Spleen (tissue), 7 donors: ENCODE measurements at regions not wholly inside any gene's neighbourhood (a gene's known extent, or its start where the extent isn't known, plus 50 kb on each side); places are given as distances from the start of the nearest gene placed in this dataset.

Source experiments
- POLR2A ChIP-seq, 3 donors: fragments of 450-650 bp; IDR thresholded peaks; one replicate each; pipeline ENCODE4 v1.5.1; 2017; ENCODE audit warnings: antibody characterized with exemption in 3 of 3, mild to moderate bottlenecking in 1 of 3
- TF ChIP-seq, protein P1 (sequence below), 11 experiments: fragments of 200-600 bp in 7 of 11; fragments of 450-650 bp in 4 of 11; sonication (generic) in 4 of 11; IDR thresholded peaks in 8 of 11; conservative IDR thresholded peaks in 3 of 11; 1 replicate in 7 of 11; 2 replicates in 4 of 11; pipeline versions ENCODE4 v1.4.0 to v1.8.0; 2016 to 2021; ENCODE audit warnings: antibody characterized with exemption in 11 of 11, inconsistent platforms in 4 of 11, mild to moderate bottlenecking in 1 of 11
- donor health status: DM: no; HTN: no; CAD: no; lungs with moderate emphysema.
- donor health status: DM: no; HTN: no; CAD: no.
- donor health status: DM: no; HTN: no; CAD: no.

DNA sequence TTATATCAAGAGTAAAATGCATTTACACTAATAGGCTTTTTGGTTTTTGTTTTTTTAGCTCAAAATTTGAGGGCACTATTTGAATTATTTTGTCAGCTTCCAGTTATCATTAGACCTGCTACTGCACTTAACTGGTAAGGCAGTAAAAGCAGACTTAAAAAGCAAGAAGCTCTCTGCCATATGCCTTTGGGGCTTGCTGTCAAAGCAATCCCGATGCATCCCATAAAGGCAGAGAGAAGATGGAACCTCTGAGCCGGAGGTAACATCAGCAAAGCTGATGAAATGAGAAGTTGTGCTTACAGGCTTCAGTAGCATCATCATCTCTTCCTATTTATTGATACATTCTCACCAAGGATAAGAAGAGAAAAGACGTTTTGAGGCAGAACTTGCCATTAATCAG lies 1414.3 kb upstream of the CDH6 start:
- TF ChIP-seq POLR2A (IDR thresholded peaks at IDR 0.05), result no peak
- TF ChIP-seq, protein P1, sequence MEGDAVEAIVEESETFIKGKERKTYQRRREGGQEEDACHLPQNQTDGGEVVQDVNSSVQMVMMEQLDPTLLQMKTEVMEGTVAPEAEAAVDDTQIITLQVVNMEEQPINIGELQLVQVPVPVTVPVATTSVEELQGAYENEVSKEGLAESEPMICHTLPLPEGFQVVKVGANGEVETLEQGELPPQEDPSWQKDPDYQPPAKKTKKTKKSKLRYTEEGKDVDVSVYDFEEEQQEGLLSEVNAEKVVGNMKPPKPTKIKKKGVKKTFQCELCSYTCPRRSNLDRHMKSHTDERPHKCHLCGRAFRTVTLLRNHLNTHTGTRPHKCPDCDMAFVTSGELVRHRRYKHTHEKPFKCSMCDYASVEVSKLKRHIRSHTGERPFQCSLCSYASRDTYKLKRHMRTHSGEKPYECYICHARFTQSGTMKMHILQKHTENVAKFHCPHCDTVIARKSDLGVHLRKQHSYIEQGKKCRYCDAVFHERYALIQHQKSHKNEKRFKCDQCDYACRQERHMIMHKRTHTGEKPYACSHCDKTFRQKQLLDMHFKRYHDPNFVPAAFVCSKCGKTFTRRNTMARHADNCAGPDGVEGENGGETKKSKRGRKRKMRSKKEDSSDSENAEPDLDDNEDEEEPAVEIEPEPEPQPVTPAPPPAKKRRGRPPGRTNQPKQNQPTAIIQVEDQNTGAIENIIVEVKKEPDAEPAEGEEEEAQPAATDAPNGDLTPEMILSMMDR (IDR thresholded peaks at IDR 0.05 in 8 of 11, conservative IDR thresholded peaks at IDR 0.05 in 3 of 11), result no peak
